ENCODE measurements at regions not wholly inside any gene's neighbourhood (a gene's known extent, or its start where the extent isn't known, plus 50 kb on each side); places are given as distances from the start of the nearest gene placed in this dataset.

GRCh38 chr3:18782191-18782590 is 357.1 kb upstream of the SATB1 start:
- Histone ChIP-seq H3K27me3 (no peaks in the 10 kb centered on the region), H3K4me3 (no peak overlapping the region), H3K4me1 (no peaks in the 10 kb centered on the region), H3K27ac (no peak overlapping the region), H3K36me3 (no peaks in the 10 kb centered on the region), H3K9me3 (no peaks in the 10 kb centered on the region)
- intact Hi-C loops (cut with DNase I), result no loop called here
- TF ChIP-seq POLR2A (IDR thresholded peaks at IDR 0.05) (no peak), CTCF (IDR thresholded peaks at IDR 0.05) (no peak)
- no peak for ATAC-seq
- no peak for DNase-seq
- 55% methylated on average over 2 of the region's 2 CpGs for WGBS (ENCODE audit: insufficient coverage, low coverage, low lambda C conversion rate, missing lambda C conversion rate)

- TF ChIP-seq CTCF (IDR thresholded peaks at IDR 0.05) (no peak), POLR2A (IDR thresholded peaks at IDR 0.05) (no peak)
- DNase-seq, result no peak
- no peaks in the 10 kb centered on the region for H3K4me1 ChIP-seq
- no peaks in the 10 kb centered on the region for H3K36me3 ChIP-seq
- H3K9me3 ChIP-seq, result no peaks in the 10 kb centered on the region
- intact Hi-C loops (cut with DNase I), result no loop called here
- H3K27me3 ChIP-seq, result no peaks in the 10 kb centered on the region
- no peak overlapping the region for H3K27ac ChIP-seq
- WGBS (ENCODE audit: insufficient coverage, low coverage, low lambda C conversion rate, missing lambda C conversion rate), result 77% methylated on average over 2 of the region's 3 CpGs
- H3K4me3 ChIP-seq, result no peak overlapping the region
- no peak for ATAC-seq
Measured at GRCh38 chr3:18780959-18781358, 355.8 kb upstream of the SATB1 start.

GRCh38 chr3:18779704-18780103 is 354.6 kb upstream of the SATB1 start:
- 52% methylated on average over 2 of the region's 2 CpGs for WGBS (ENCODE audit: insufficient coverage, low coverage, low lambda C conversion rate, missing lambda C conversion rate)
- no peaks in the 10 kb centered on the region for H3K9me3 ChIP-seq
- ATAC-seq (no peak), DNase-seq (no peak)
- H3K36me3 ChIP-seq, result no peaks in the 10 kb centered on the region
- intact Hi-C loops (cut with DNase I), result no loop called here
- TF ChIP-seq CTCF (IDR thresholded peaks at IDR 0.05) (no peak), POLR2A (IDR thresholded peaks at IDR 0.05) (no peak)
- no peak overlapping the region for H3K27ac ChIP-seq
- H3K4me1 ChIP-seq, result no peaks in the 10 kb centered on the region
- H3K4me3 ChIP-seq, result no peak overlapping the region
- H3K27me3 ChIP-seq, result no peaks in the 10 kb centered on the region

GRCh38 chr3:18778598-18778997 is 353.5 kb upstream of the SATB1 start:
- Histone ChIP-seq H3K36me3 (no peaks in the 10 kb centered on the region), H3K4me1 (no peaks in the 10 kb centered on the region), H3K27ac (no peak overlapping the region), H3K27me3 (no peaks in the 10 kb centered on the region), H3K4me3 (no peak overlapping the region), H3K9me3 (no peaks in the 10 kb centered on the region)
- TF ChIP-seq POLR2A (IDR thresholded peaks at IDR 0.05), result no peak
- TF ChIP-seq CTCF (IDR thresholded peaks at IDR 0.05), result no peak
- intact Hi-C loops (cut with DNase I), result no loop called here
- no peak for ATAC-seq
- WGBS (ENCODE audit: insufficient coverage, low coverage, low lambda C conversion rate, missing lambda C conversion rate), result 48% methylated on average over 2 of the region's 2 CpGs
- DNase-seq, result no peak

GRCh38 chr3:18778094-18778493 is 353.0 kb upstream of the SATB1 start:
- no peak overlapping the region for H3K4me3 ChIP-seq
- ATAC-seq (no peak), DNase-seq (no peak)
- intact Hi-C loops (cut with DNase I), result no loop called here
- no peaks in the 10 kb centered on the region for H3K4me1 ChIP-seq
- no peaks in the 10 kb centered on the region for H3K27me3 ChIP-seq
- TF ChIP-seq POLR2A (IDR thresholded peaks at IDR 0.05) (no peak), CTCF (IDR thresholded peaks at IDR 0.05) (no peak)
- H3K36me3 ChIP-seq, result no peaks in the 10 kb centered on the region
- no peak overlapping the region for H3K27ac ChIP-seq
- no peaks in the 10 kb centered on the region for H3K9me3 ChIP-seq

Data from right lobe of liver (tissue), 6 donors.